ENCODE measurements at regions not wholly inside any gene's neighbourhood (a gene's known extent, or its start where the extent isn't known, plus 50 kb on each side); places are given as distances from the start of the nearest gene placed in this dataset.

DNA sequence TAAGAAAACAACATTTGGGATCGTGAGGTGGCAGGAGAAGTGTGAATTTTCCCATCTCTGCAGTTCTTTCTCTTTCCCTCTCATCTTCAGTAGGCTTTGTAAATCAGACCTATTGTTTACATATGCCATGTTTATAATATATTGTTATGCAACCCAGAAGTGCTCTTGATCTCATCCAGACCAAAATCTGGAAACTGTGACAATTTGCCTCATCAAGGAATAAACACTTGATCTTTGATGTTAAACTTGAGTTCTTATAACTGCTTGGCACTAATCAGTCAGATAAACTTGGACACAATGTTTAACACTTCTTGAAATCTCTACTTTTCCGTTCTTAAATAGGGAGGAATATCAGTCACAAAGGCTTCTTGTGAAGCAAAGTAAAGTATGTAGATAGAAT is 384.7 kb downstream of the DMRT2 start:
- no peak for DNase-seq

DNA sequence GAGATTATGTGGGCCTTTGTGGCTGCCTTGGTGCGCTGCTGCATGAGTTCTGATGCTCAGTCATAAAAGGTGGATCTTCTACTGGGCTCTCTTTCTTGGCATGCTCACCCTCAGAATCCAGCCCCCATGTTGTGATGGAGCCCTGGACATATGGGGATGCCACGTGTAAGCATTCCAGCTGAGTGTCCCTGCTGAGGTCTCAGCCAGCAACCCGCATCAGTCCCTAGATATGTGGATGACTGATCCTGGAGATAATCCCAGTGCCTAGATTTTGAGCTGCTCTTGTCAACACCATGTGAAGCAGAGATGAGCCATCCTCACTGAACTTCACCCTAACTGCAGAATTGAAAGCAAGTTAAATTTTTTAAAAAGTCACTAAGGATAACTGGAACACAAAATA is 390.1 kb downstream of the DMRT2 start:
- DNase-seq = no peak

DNA sequence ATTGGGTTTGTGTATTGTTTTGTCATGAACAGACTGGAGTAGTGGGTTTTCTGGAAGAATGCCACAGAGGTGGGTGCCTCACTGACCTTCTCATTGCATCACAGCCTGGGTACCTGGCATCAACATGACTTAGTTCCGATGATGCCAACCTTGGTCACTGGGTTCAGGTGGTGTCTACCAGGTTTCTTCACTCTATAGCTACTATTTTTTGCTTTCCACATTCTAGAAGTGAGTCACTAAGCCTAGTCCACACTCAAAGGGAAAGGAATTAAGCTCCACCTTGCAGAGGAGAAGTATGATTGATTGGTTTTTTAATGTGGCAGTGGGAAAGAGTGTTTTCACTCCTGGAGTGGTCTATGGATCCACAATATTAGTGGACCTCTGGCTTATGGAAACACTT is 391.9 kb downstream of the DMRT2 start:
- no peak for DNase-seq

DNA sequence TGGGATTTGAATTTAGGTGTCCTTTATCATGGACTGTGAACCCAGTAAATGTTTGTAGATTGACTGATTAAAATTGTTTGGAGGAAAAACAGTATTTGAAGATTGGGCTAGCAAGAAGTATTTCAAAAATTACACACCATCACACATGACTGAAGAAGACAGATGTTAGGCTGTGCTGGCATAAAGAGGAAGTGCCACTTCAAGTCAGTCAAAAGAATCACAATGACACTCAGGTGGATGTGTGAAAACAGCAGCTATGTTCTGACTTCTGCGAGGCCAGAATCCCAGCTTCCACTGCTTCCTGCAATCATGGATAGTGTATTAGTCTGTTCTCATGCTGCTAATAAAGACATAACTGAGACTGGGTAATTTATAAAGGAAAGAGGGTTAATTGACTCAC is 393.3 kb downstream of the DMRT2 start:
- DNase-seq = no peak

DNA sequence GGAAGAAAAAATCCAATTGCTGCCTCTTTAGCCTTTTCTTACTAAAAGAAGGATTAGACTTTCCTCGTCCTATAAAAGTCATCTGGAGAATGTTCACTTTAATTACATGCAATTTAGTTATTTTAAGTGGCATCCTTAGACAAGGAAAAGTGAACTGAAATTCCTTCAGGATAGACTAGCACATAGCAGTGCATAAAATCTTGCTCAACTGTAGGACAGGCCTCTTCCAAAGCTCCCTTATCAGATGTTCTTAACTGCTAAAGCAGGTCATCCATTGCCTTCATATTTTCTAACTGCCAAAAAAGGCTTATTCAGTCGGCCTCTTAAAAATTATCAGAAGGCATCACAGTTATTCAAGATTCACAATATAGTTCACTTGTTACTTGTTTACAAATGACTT is 396.5 kb downstream of the DMRT2 start:
- DNase-seq = no peak

GRCh38 chr9:1453636-1454035 is 403.5 kb downstream of the DMRT2 start:
- DNase-seq = no peak

- DNase-seq = no peak
Measured at GRCh38 chr9:1454211-1454610, 404.1 kb downstream of the DMRT2 start.

DNA sequence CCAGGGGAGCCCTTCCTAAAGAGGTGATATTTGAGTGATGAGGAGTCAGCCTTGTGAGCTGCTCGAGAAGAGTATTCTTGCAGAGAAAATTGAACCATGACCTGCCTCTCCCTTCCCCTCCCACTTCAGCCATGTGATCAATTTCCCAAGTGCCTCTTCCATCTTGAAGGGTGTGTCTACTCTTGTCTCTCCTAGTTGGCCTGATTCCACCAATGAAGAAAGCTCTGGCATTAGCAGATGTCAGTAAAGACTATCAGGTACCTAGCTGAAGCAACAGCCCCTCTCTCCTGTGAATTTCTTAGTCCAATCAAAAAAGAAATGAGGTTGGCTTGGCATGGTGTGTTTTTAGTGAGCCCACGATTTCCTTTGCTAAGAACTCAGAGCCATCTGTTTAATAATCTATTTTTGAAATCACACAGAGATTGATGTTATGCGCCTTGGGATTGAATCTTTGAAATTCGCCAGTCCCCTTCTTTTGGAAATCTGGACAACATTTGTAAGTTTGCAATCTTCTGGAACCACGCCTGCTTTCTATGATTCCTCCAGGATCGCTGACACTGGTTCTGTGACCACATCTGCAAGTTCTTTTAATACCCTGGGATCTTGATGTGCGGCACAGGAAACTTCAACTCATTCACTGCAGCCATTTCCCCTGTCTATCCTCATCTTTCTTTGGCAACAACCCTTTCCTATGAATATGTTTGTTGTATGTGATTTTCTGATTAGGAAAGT is 404.6 kb downstream of the DMRT2 start:
- no peak for DNase-seq

- no peak for DNase-seq
Measured at GRCh38 chr9:1455766-1456165, 405.6 kb downstream of the DMRT2 start.

- no peak for DNase-seq
Measured at GRCh38 chr9:1456301-1457024, 406.3 kb downstream of the DMRT2 start.

DNA sequence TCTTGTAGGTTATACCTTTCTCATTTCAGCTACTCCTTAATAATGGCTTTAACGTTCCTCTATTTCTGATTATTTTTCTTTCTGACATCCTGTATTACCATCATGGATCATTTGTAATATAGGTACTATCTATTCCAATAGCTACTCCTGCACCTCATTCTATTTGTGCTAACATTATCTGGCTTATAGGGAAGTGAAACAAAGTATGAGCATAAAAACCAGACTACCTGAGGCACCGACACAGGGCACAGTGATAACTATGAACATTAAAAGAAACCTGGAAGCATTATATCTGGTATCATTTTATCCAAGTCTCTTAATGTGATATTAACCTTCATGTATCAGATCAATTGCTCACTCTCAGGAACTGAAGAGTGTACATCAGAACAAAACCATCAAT is 407.3 kb downstream of the DMRT2 start:
- no peak for DNase-seq

GRCh38 chr9:1458503-1458902 is 408.3 kb downstream of the DMRT2 start:
- DNase-seq = no peak

DNA sequence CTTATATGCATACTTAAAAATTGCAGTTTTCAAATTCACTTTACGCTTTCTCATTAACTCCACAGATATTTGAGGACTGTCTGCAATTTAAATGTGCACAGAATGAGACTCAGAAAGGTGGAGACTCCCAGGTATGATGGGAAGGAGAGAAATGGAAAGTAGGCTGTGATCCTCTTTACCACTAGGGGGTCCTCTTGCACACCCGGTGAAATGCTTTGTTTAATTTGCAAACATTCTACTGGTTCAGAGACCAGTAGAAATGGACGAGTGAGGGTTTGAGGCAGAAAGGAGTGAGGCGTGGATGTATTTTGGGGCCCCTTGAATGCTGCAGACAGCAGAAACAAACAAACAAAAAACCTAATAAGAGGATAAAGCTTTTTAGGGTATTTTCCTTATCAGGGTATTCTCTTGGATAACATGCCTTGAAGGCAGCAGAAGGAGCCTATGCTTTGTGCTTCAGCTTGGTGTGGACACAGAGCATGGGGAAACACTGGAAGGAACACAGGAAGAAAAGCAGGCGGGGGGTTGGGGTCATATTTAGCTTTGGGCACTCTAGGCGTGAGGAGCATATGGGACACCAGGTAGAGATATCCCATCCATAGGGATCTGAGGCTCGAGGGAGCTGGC is 410.1 kb downstream of the DMRT2 start:
- no peak for DNase-seq

- no peak for DNase-seq
Measured at GRCh38 chr9:1461812-1462211, 411.7 kb downstream of the DMRT2 start.

DNA sequence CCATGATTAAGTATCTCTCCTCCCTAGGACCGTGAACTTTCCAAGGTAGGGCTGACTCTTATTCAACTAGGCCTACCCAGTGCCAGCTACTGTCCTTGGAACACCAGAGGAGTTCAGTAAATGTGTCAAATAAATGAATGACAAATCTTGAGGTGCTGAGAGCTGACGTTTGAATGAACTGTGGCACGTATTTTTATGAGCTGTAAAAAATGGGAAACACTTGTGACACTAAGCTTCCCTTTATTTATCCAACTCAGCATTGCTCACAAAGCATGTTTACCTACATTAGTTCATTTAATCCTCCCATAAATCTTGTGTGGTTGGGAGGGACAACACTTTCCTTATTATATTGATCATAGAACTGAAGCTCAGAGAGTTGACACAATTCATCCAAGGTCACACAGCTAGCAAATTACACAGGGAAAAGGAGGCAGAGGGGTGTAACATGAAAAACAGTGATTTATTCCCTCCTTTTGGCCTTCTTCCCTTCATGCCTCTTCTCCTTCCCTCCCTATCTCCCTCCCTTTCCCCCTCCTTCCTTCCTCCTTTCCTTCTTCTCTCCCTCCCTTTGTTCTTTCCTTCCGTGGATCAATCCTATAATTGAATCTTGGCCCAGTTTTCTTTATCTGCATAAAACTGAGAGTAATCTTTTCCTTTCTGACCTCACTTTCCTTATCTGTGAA is 412.6 kb downstream of the DMRT2 start:
- no peak for DNase-seq

DNA sequence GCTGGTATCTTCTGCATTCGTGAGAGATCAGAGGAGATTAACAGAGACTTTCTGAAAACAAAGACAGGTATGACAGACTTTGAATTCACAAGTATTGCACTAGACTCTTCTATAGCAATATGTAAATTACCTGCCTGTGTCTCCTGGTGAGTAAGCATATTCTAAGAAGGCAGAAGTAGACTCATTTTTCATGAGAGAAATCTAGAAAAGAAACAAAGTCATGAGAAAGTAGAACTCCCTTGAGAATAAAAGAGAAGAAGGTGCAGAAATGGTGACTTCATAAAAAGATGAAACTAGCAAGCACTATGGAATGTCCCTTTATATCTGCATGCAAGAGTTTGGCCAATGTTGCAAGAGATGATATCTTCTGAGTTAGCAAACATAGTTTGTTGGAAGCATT is 419.8 kb downstream of the DMRT2 start:
- DNase-seq = no peak

- DNase-seq = no peak
Measured at GRCh38 chr9:1473956-1474634, 423.9 kb downstream of the DMRT2 start.

- no peak for DNase-seq
Measured at GRCh38 chr9:1474671-1475070, 424.5 kb downstream of the DMRT2 start.

DNA sequence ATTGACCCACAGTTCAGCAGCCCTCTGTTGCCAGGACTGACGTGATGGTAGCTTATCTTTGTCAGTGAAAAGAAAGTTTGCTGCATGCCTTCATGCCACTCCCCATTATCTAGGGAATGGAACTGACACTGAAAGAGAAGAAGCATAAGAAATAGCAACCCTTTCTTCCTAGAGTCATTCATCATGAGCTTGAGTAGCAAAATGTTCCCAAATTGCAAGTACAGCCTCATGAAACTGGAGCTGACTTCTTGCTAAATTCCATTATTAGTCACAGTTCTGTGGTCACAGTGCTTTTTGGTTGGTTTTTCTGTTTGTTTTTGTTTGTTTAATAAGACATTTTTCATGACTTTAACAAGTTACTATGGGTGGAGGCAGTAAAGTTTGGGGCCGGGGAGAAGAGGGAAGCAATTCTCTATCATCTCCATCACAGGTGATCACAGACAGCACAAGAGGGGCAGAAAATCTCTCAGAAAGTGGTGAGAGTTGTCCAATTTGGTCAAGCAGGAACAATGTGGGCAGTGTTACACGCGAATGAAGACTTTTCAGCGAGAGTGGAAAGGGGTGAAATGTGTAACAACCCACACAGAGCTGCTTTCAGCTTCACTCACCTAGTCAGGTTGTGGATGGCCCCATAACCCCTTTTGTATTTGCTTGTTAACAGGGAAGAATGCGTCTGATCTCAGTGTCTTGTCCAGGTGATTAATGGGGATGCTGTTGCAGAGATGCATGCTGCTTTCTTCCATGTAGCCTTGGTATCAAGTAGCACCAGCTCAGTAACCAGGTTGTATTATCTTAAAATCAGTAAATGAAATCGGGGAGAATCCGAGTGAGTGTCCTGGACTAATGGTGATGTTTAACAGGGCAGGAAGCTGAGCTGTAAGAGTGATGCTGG is 440.4 kb downstream of the DMRT2 start:
- no peak for DNase-seq

- DNase-seq = no peak
Measured at GRCh38 chr9:1492156-1492555, 442.0 kb downstream of the DMRT2 start.

DNA sequence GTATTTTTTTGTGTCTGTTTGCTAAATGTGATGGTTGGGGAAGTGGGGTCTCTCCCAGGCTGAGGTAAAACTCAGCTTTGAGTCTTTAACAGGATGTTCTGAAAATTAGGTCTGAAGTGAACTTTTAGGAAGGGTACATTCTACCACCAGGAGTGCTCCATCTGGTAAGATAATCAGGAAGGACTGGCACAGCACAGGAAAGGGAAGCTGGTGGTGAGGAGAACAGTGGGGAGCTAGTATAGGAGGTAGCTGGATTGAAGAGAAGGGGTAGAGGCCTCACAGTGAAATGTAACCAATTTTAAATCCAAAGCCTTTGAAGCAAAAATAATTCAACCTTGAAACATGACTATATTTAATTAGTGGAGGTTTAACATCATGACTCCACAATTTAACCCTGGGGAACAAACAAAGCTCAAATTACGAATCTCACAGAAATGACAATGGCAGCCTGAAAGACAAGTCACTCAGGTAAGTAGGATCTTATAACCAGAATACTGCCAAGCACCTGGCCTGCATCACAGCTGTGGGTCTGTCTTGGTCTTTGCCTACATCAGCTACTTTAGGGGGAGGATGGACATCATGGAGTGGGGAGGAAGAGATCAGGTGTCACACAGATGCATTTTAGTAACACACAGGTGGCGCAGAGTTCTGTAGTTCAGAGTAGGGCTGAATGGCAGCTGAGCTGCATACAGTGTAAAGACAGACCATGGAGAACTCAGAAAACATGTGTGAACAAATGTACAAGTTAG is 445.3 kb downstream of the DMRT2 start:
- DNase-seq = no peak

Data from SHP77 treated with DMSO at 0.1 percent for 48 hours (cell line).